RCC 7860 (cell line): ENCODE measurements at regions not wholly inside any gene's neighbourhood (a gene's known extent, or its start where the extent isn't known, plus 50 kb on each side); places are given as distances from the start of the nearest gene placed in this dataset.
A peak's percentile ranks its signal among the peaks of the same experiment; 100 is the strongest.
"Not testable (repeated sequence)": the region's sequence is repeated elsewhere in the genome, so short reads cannot be mapped to it uniquely, and the experiment has no call there.

Experiments used
- DNase-seq: peaks from one replicate; pipeline ENCODE4 v3.0.0-alpha.2; 2015; ENCODE audit warnings: low spot score
- FAIRE-seq: peaks from 2 replicates; lab custom pipeline; 2012; peaks lifted over from hg19 to GRCh38; lab: Jason Lieb, UNC

DNA sequence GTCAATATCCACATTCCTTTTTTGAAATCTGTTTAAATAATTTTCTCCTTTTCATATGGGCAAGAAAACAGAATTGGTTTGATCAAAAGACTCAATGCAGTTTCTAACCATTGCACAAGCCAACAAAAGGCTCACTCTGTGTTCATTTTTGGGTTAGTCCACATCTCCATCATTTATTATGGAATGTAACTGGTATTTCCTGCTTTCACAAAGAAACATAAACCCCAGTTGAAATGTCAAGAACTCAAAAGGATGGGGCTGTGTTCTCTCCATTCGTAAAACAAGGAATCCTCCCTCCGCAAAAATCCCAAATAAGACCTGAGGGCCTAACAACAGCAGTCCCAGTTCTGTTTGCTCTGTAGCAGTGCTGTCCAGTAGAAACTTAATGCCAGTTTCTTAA, 420.9 kb downstream of the GJA1 start:
- FAIRE-seq (no peak), DNase-seq (no peak)

- no peak for DNase-seq
- FAIRE-seq: no peak
Measured at GRCh38 chr6:121857551-121857950, 422.1 kb downstream of the GJA1 start.

GRCh38 chr6:121858310-121858709, 422.9 kb downstream of the GJA1 start:
- FAIRE-seq: no peak

DNA sequence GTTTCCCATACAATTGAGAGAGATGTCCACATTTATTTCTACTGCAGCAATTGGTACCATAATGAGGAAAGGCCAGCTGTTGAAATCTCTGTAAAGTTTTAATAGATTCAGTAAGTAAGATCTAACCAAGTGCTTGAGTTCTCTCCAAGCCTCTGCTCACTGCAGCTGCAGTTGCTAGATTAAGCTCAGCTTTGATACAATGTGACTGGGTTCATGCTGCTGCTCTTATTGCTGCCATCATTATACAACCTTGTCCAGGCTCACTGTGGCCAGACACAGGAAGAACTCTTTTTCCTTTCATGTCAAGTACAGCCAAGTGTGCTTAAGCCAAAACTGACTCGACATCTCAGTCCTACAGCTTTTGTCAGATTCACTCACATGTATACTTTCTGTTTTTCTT, 423.5 kb downstream of the GJA1 start:
- FAIRE-seq: no peak
- DNase-seq: no peak

More at GRCh38 chr6:121858310-121858709, 422.9 kb downstream of the GJA1 start:
- no peak for DNase-seq

DNA sequence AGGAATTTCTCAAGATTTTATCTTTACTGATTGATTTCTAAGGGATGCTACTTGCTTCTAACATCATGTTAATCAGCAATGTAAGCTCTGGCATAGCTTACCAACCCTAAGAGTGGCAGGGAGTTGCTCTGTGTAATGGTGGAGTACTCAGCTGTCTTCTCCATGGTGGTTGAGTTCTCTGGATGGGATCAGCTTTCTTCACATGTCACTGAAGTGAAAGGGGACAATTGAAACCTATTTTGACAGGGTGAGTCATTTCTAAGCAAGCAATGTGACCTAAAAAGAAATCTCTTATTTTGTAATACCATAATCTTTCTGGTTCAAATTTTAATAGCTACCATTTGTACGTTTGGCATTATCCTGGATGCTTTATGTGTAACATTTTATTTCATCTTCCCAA, 430.4 kb downstream of the GJA1 start:
- FAIRE-seq: no peak
- no peak for DNase-seq

GRCh38 chr6:121867095-121867494, 431.6 kb downstream of the GJA1 start:
- DNase-seq (no peak), FAIRE-seq (no peak)

GRCh38 chr6:121868206-121868605, 432.8 kb downstream of the GJA1 start:
- DNase-seq: no peak
- no peak for FAIRE-seq

GRCh38 chr6:121873595-121873994, 438.1 kb downstream of the GJA1 start:
- DNase-seq (no peak), FAIRE-seq (no peak)

GRCh38 chr6:121876721-121877120, 441.3 kb downstream of the GJA1 start:
- no peak for DNase-seq
- FAIRE-seq: no peak

DNA sequence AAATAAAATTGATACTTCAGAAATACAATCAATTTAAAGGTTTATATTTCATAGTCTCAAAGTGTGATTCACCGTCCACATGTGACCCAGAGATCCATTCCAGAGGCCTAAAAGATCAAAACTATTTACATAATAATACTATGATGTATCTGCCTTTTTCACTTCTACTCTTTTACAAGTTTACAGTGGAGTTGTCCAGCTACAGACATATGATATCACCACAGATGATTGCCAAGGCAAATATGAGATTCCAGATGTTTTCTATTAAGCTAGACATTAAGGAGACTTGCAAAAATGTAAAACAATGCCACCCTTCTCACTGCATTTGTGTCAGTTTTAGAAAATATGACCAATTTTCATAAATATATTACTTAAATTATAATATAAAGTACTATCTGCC, 443.7 kb downstream of the GJA1 start:
- FAIRE-seq (no peak), DNase-seq (no peak)

GRCh38 chr6:121880831-121881230, 445.4 kb downstream of the GJA1 start:
- DNase-seq: no peak
- no peak for FAIRE-seq

DNA sequence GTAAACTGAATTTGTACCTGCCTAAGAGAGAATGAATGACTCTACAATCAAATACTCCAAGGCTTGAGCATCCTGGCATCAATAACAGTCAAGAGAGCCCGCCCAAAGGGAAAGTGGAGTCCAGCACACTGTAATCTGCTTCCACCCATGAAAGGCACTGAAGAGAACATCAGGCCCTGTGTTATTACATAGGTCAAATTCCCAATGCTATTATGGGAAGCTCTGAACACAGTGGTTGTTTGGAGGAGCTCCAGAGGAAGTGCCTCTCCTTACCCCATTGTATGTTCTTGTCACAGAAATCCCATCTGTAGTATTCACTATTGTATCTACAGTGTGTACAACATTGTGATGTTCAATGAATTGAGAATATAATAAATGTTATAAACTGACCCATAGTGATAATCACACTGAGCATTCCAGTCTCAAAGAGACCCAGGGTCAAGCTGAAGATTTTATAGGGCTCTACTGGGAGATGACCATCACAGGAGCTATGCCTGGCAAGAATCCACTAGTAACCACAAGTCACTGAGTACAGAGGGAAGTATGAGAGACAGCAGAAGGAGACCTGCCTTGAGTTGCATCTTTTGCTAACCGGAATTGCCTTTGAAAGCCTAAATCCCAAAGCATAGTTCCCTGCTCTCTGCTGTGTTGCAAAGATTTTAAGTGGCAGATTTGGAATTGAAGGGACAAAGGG, 446.7 kb downstream of the GJA1 start:
- no peak for FAIRE-seq
- peak; percentile 41 for DNase-seq

DNA sequence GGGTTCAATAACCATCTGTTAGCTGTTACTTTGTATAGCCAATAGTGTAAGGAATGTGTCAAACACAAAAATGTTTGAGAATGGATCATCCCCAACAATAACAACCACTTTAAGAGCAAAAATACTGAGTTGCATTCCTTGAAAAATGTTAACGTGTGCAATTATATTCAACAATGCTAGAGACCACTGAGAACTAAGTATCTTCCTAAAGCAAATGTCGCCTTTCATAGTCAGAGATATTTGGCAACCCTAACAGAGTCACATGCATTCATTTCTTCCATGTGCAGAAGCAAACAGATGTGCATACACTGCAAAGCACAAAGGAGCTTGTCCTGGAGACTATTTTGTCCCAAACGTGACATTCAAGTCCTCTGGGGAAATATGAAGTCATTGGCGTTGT, 448.6 kb downstream of the GJA1 start:
- no peak for FAIRE-seq

GRCh38 chr6:121884620-121885019, 449.2 kb downstream of the GJA1 start:
- DNase-seq: no peak
- no peak for FAIRE-seq

More for the DNA sequence above, 448.6 kb downstream of the GJA1 start:
- DNase-seq: no peak

DNA sequence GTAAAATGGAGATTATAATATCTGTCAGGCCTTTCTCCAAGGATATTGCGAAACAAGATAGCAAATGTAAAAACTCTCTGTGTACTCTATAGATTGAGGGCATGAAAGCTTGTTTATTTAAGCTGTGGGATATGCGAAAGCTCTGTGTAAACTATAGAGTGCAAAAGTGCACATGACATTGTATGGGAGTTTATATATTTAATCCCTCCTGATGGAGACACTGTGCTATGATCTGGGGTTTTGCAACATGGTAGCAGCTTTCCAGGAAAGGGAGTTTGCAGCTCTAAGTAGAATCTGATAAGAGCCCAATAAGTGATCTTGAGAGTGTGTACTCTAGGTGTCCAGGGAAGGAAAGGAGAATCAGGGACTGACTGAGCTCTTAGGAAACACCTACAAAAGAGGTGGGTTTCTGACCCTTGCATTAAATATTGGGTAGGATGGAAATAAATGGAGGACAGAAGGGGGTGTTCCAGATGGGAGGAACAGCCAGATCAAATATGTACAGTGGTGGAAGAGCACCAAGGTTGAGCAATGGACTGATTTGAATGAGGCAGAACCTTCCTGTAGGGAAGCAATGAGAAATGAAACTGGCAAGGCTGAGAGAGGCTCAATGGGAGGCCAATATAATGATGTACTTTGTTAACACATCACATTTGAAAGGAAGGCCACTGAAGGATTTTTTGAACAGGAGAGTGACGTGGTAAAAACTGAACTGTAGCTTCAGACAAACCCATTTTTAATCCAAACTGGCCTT, 450.1 kb downstream of the GJA1 start:
- DNase-seq: no peak
- FAIRE-seq: no peak

- no peak for DNase-seq
- no peak for FAIRE-seq
Measured at GRCh38 chr6:121886223-121886830, 450.9 kb downstream of the GJA1 start.

DNA sequence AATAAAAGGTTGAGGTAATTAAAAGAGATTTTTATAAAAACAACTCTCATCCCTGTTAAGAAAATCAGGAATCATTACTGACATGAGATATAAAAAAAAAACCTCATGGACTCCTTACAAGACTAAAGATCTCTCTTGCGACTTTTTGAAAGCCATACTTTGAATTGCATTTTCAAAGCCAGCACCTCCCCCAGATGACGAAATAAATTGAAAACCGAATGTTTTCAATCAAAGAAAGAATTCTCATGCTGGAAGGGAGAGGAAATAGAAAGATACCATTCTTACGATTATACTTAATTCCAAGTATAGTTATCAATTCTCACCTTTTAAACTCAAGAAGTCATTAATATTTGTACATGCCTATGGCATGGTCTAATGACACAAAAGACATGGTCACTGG, 452.3 kb downstream of the GJA1 start:
- FAIRE-seq (no peak), DNase-seq (no peak)

DNA sequence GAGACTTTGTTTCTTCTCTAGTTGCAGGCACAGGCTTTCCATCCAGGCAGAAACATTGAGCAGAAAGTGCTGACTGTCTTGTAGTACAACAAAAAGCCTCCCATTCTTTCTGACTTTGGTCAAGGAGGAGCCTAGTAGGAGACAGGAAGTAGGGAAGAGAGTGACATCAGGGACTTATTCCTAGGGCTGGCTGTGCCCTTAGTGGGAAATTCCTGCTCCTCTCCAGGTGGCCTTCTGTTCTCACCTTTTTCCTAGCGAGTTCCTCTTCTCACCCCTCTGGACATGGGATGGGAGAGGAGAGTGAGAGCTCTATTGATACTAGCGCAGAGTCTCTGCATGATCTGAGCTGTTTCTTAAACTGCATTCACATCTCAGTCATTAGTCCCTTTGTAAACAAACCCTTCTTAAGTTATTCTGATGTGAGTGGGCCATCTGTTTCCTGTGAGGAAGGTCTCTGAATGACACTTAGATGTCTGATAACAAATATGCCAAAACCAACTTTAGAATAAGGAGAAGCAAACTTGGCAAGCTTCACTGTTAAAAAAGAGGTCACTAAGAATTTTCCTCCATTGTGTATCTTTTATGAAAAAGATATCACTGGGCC, 455.0 kb downstream of the GJA1 start:
- DNase-seq: no peak
- FAIRE-seq: no peak

DNA sequence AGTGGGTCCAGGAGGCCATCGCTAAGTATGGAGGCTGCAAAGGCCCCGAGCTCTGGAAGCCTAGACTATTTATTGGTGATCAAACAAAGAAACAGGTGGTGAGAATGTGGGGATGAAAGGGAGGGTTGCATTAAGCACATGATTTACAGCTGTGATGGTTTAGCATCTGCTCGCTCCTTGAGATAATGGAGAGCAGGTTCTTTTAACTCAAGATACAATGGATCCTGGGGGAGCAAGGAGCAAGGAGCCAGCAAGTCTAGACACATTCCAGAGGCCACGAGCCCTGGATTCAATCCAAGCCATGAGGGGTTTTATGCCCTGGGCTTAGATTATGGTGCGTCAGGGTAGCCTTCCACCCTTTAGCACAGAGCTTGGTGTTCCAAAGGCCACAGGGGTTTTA, 460.3 kb downstream of the GJA1 start:
- DNase-seq, FAIRE-seq: not testable (repeated sequence)

DNA sequence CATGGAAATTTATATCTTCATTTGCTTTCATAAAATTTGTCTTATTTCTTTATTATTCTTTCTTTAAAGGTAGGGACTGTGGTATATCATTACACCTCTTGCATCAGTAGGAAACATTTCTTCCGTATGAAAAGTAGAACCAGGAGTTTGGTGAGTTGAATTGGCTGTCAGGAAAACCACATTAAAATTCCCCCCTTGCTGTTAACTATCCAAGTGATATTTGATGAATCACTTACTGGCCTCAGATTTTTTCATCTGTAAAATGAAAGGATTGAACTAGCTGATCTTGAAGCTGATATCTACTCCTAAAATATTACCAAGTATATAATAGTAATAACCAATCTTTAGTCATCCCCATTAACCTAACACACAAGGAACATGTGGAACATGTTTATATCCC, 460.9 kb downstream of the GJA1 start:
- FAIRE-seq (no peak), DNase-seq (no peak)

DNA sequence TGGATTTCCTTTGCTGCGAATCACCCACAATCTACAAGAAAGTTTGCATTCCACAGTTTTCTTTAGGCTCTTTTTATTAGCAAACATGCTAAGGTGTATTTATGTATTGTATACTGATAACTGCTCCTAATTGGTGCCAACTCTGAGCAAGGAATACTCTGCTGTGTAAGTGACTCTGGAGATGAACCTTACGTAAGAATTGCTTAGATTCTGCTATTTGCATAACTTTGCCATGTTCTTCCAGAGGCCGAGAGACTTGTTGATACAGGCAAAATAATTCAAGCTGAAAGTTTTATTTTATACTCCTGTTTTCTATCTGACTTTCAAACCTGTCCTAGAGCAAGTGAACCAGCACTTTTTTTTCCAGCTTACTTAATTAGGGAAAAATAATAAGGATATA, 461.3 kb downstream of the GJA1 start:
- DNase-seq: no peak
- FAIRE-seq: no peak

- no peak for FAIRE-seq
- no peak for DNase-seq
Measured at GRCh38 chr6:121897337-121897760, 461.9 kb downstream of the GJA1 start.
